Transverse colon (tissue), 3 donors: ENCODE measurements at regions not wholly inside any gene's neighbourhood (a gene's known extent, or its start where the extent isn't known, plus 50 kb on each side); places are given as distances from the start of the nearest gene placed in this dataset.

Experiments
- POLR2A ChIP-seq: fragments of 450-650 bp; IDR thresholded peaks from one replicate; pipeline ENCODE4 v1.6.1; 2016; ENCODE audit warnings: antibody characterized with exemption, mild to moderate bottlenecking, moderate library complexity
- POLR2AphosphoS5 ChIP-seq, 3 donors: sonication (generic); formaldehyde crosslinking; IDR thresholded peaks; one replicate each; pipeline ENCODE4 v1.6.1; 2016; ENCODE audit warnings: antibody characterized with exemption in 3 of 3

DNA sequence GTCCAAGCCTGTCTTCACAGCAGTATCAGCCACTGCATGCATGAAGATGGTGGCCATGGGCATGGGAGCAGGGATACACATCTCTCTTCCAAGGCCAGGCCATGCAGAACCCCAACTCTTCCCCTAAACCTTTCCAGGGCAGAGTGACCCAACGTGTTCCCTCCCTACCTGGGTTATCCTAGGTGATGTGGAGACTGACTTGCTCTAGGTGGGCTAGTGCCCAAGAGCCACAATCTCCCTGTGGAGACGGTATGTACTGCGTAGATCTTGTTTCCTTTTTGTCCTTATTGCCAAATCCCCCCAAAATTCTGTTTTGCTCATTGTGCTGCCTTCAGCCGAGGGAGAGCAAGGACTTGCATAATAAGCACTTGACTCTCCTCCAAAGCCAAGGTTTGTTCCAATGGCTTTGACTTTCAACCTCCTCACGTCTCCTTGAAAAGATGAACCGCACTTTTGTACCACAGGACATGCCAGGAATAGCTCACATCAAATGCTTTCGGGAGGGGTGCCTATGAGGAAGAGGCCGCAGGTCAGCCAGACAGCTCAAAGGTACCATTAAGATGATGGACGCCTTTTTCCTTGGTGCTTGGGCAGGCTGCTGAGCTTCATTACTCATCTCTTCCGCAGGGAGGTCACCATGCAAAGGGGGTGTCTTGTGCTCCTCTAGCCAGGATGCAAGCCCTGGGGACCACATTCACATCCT, 76.2 kb upstream of the GLI2 start:
- no peak for TF ChIP-seq POLR2A
- no peak for TF ChIP-seq POLR2AphosphoS5 (IDR thresholded peaks at IDR 0.05)
